ENCODE measurements at regions not wholly inside any gene's neighbourhood (a gene's known extent, or its start where the extent isn't known, plus 50 kb on each side); places are given as distances from the start of the nearest gene placed in this dataset.

GRCh38 chr12:98343002-98343567, 172.3 kb upstream of the TMPO start:
- in situ Hi-C loops (cut with MboI): no loop called here
- H3K4me3 ChIP-seq: no peak overlapping the region
- no peaks in the 10 kb centered on the region for H3K36me3 ChIP-seq (ENCODE audit: control insufficient read depth, insufficient read depth, low read length)
- no peaks in the 10 kb centered on the region for H3K9me3 ChIP-seq (replicated peaks; ENCODE audit: control insufficient read depth, insufficient read depth, low read depth, low read length)
- DNase-seq (ENCODE audit: extremely low read depth in 1 of 4, low spot score in 3 of 4) (no peak), ATAC-seq (no peak), FAIRE-seq (no peak)
- TF ChIP-seq CBX1 (IDR thresholded peaks at IDR 0.05; ENCODE audit: low read depth): no peak
- TF ChIP-seq ARID3B (CRISPR knock-in tag; IDR thresholded peaks at IDR 0.05; ENCODE audit: borderline replicate concordance): no peak
- no peak for TF ChIP-seq ZFP1 (CRISPR knock-in tag; IDR thresholded peaks at IDR 0.05)
- TF ChIP-seq SFPQ (IDR thresholded peaks at IDR 0.05; ENCODE audit: low read depth, low read length): no peak
- no peak for TF ChIP-seq RBM17 (IDR thresholded peaks at IDR 0.05; ENCODE audit: borderline replicate concordance, low read depth, low read length)
- TF ChIP-seq ZNF165 (CRISPR knock-in tag; IDR thresholded peaks at IDR 0.05; ENCODE audit: borderline replicate concordance): no peak
- no peak for TF ChIP-seq ZKSCAN1 (IDR thresholded peaks at IDR 0.05; ENCODE audit: low read depth, low read length)
- TF ChIP-seq CXXC5 (CRISPR knock-in tag; IDR thresholded peaks at IDR 0.05): no peak
- no peak for TF ChIP-seq EZH2 (IDR thresholded peaks at IDR 0.05; ENCODE audit: borderline replicate concordance, low read depth, low read length)
- no peak for TF ChIP-seq RBM14 (IDR thresholded peaks at IDR 0.05; ENCODE audit: borderline replicate concordance, insufficient read depth, low read depth, low read length)
- no peak for TF ChIP-seq CBX2 (IDR thresholded peaks at IDR 0.05; ENCODE audit: insufficient read depth, low read length, poor library complexity, severe bottlenecking)
- TF ChIP-seq CSDE1 (IDR thresholded peaks at IDR 0.05): no peak
- TF ChIP-seq ZFP30 (CRISPR knock-in tag; IDR thresholded peaks at IDR 0.05; ENCODE audit: borderline replicate concordance): no peak
- H4K20me1 ChIP-seq (replicated peaks; ENCODE audit: control insufficient read depth, insufficient read depth, low read length): no peaks in the 10 kb centered on the region
- H3K9ac ChIP-seq (ENCODE audit: insufficient read depth in 1 of 2, low read depth in 2 of 2, low read length in 2 of 2): no peak overlapping the region
- H3K79me2 ChIP-seq (ENCODE audit: control insufficient read depth, insufficient read depth, low read length): no peaks in the 10 kb centered on the region
- H3K9me1 ChIP-seq (ENCODE audit: control insufficient read depth, insufficient read depth, low read length): no peaks in the 10 kb centered on the region
- POLR2A ChIA-PET: no interaction called here
- H3K4me2 ChIP-seq (ENCODE audit: insufficient read depth, low read length): no peak overlapping the region
- H3K27me3 ChIP-seq (ENCODE audit: control insufficient read depth in 2 of 2, insufficient read depth in 2 of 2, low read length in 2 of 2): no peaks in the 10 kb centered on the region; a peak in 1 of 5 replicates
- no TSS peak for BruUV-seq (replicated peaks)
- 5% methylated on average over 4 of the region's 4 CpGs for WGBS (ENCODE audit: insufficient coverage, low coverage, missing lambda C conversion rate)
- intact Hi-C loops (cut with micrococcal nuclease): no loop called here
- no peak overlapping the region for H3K27ac ChIP-seq (ENCODE audit: extremely low read depth, low read depth, low read length)
- no peak overlapping the region for H2AFZ ChIP-seq (ENCODE audit: low read depth, low read length)
- H3K4me1 ChIP-seq (replicated peaks in 1 of 2; ENCODE audit: control insufficient read depth in 2 of 2, insufficient read depth in 2 of 2, low read length in 2 of 2): no peaks in the 10 kb centered on the region
- CTCF ChIA-PET (ENCODE audit: low intra/inter-chr PET ratio): no interaction called here

All from K562 (cell line).